ENCODE measurements at regions not wholly inside any gene's neighbourhood (a gene's known extent, or its start where the extent isn't known, plus 50 kb on each side); places are given as distances from the start of the nearest gene placed in this dataset.
"Not testable (repeated sequence)": the region's sequence is repeated elsewhere in the genome, so short reads cannot be mapped to it uniquely, and the experiment has no call there.

DNA sequence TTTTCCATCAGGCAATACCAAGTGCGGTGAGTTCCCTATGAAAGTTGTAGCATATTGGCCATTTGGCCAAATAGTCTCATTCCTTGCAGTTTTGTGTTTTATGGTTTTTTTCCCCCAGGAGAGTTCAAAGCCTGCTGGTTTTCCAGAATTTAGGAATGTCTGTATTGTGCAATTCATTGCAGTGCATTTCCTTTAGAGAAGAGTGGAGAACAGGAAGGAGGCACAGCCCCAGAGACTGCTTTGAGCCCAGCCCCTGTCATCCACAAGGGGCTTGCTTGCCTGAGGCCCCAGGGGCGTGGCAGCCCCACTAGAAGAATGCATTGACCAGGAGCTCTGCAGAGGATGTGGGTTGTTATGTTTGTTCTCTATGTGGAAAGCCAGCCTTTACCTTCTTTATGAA is 375.5 kb downstream of the BCL2L11 start:
- peak; percentile 27 to 75 (median 64) for DNase-seq

DNA sequence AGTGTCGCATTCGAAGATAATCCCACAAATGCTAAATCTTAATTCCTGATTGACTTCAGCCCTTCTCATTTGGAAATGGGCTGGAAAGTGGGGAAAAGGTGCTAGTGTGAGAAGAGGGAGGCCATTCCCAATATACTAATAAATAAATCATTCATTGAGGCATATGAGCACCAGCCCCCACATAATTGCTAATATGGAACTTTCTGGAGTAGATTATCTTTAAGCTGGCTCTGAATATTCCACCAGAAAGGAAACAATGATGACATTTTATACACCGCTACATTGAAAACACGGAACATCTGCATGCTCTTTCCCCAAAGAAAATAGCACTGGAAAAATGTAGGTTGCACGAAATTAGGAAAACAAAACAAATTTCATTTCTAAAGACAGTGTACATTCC is 376.1 kb downstream of the BCL2L11 start:
- DNase-seq: peak in 1 of 3 donors; percentile 53

DNA sequence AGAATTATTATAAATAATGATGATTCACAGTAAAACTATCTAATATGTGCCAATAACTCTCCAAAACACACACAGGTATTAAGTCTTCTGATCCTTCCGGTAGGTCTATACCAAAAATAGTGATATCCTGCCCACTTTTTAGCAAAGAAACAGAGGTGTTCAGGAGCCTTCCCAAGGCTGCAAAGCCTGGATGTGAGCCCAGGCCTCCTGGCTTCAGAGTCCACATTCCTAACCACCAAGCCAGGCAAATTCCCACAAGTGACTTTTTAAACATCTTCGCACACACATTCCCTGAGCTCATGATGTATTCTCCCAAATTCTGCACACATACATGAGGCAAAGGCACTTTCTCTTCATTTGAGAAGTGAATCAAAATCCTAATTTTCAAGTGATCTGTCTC is 376.6 kb downstream of the BCL2L11 start:
- DNase-seq: peak in 2 of 3 donors; percentile 33 to 56

DNA sequence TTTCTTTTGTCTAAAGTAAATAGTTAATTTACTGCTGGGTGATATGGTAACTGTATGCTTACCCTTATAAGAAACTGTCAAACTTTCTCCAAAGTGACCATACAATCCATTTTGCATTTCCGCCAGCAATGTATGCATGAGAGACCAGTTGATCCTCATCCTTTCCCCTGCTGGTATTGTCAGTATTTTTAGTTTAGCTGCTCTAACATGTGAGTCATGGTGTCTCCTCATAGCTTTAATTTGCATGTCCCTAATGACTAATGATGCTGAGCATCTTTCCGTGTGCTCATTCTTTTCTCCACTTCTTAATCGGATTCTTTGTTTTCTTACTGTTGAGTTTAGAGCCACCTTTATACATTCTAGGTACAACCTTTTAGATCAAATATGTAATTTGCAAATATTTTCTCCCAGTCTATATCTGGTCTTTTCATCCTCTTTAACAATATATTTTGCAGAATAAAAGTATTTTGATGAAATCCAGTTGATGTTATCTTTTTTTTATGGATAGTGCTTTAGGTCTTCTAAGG is 379.9 kb downstream of the BCL2L11 start:
- DNase-seq: not testable (repeated sequence)

DNA sequence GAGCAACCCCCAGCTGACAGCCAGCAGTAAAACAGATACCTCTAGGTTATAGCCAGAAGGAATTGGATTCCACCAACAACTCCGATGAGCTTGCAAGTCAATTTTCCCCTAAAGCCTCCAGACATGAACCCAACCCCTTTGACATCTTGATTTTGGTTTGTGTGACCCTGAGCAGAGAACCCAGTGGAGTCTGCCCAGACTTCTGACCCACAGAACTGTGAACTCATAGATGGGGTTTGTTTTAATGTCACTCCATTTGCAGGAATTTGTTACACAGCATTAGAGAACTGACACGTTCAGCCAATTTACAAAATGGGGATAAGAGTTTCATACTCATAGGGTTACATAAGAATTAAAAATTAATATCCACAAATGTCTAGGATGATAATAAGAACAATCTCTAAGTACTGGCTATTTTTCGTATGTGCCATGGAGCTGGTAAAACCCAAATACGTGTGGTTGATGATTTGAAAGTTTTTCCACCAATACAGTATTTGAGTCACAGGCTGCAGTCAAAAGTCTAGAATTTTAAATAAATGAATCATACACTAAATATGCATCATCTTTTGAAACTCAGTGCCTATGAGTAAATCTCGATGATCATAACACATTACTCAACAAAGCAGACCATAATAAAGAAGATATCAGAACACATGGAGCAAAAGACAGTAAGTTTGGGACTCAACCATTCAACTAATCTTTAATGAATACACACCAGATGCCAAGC is 380.0 kb downstream of the ANAPC1 start:
- DNase-seq: not testable (repeated sequence)

DNA sequence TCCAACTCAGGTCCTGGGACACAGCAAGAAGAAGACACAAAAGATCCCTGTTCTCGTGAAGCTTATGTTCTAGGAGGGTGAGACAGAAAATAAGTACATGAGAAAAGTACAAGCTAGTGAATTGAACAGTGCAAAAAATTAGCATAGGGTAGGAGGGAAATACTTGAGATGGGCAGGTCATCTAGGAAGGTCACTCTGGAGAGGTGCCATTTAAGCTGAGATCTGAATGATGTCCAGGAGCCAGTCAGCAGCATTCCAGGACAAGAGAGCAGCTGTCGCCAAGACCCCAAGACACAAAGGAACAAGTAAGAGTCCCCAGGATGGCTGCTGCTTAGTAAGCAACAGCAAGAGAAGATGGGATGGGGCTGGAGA is 379.4 kb downstream of the ANAPC1 start:
- not testable (repeated sequence) for DNase-seq

DNA sequence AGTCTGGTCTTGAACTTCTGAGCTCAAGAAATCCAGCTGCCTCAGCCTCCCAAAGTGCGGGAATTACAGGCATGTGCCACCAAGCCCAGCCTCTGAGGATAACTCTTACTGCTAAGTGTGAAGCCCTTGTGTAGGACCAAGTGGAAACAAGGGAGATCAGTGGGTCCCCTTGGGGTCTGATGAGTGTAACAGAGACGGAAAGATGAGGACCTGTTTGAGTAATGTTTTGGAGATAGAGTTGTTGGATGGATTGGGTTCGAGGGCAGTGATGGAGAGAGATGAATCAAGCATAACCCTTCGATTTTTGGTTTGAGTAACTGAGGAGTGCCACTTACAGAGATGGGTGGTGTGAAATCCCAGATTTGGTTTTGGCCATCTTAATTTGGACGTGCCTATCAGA is 378.7 kb downstream of the ANAPC1 start:
- DNase-seq: not testable (repeated sequence)

DNA sequence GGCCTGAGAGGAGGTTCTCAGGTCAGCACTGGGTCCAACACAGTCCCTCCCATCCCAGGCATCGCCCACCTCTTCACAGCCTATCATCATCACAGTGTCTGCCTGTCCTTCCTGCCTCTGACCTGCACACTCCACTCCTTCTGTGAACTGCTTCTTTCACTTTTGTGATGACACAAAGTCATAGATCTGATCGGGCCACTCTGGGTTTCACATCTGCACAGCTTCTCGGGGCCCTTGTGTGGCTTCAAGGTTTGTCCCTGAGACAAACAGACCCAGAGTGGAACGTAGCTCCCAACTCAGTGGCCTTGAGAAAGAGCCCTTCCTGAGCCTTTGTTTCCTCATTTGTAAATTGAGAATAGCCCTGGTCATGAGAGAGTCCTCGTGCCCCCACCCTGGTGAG is 377.1 kb downstream of the ANAPC1 start:
- DNase-seq: not testable (repeated sequence)

DNA sequence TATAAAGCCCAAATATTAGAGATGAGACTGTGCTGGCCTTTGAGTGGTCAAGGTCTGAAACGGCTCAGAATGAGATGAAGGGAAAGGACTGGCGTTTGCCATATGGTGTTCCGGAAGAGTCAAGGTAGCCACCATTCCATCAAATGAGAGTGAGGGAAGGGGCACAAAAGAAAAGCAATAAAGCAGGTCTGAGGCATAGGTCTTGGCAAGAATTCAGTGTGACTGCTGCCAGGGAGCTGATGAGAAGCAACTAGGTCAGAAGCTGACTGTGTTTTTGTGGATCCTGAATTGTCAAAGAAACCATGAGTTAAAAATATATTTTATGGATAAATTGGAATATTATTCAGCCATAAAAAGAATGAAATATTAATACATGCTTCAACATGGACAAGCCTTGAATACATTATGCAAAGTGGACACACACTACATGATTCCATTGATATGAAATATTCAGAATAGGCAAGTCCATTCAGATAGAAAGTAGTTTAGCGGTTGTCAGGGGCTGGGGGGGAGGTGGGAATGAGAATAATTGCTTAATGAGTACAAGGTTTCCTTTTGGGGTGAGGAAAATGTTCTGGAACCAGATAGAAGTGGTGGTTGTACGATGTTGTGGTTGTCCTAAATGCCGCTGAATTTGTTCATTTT is 374.6 kb downstream of the ANAPC1 start:
- DNase-seq: not testable (repeated sequence)

DNA sequence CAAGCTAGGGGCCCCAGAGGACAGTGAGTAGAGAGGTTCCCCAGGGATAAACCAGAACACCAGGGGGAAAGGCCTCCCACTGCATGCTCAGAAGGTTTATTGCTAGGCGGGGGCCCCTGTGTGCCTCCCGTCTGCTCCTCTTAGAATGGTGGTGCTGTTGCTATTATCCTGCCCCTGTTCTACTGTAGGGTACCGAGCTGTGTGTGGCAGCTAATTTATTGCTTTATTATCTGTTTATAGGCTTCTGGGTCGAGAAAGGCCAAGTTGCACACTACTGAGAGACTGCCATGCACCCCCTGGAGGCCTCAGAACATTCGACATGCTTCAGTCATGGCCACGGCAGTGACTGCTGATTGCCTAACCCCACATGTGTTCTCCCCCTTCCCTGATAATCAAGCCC is 373.6 kb downstream of the ANAPC1 start:
- DNase-seq: not testable (repeated sequence)

DNA sequence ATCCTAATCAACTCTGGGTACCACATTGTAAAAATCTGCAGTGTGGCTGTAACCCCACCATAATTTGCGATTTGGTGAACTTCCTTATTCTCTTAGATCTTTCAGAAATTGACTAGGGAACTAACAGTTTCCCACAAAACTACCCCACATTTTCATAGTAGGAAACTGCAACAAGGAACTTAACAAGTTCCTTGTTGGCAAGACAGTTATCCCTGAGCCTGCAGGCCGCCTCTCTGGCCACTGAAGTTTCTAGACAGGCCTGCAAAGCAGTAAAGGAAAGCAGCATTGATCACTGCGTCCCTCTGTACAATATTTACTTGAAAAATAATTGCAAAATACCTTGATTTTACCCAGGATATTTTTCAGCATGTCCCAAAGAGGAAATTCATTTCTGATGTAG is 372.9 kb downstream of the ANAPC1 start:
- not testable (repeated sequence) for DNase-seq

DNA sequence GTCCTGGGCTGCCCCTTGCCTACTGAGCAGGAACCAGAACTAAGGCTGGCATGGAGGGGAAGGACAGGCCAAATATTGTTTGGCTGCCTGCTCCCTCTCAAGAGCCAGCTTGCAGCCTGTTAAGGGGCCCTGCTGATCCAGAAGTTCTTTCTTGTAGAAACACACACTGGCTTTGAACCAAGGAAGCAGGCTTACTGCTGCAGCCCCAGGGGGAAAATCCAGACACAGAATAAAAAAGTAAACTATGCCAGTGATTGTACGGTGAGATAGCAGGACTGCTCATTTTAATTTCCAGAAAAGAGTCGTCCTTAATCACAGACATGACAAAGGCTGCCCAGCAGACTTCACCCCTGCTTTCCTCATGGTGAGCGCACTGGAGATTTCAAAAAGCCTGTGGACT is 371.6 kb downstream of the ANAPC1 start:
- DNase-seq: not testable (repeated sequence)

DNA sequence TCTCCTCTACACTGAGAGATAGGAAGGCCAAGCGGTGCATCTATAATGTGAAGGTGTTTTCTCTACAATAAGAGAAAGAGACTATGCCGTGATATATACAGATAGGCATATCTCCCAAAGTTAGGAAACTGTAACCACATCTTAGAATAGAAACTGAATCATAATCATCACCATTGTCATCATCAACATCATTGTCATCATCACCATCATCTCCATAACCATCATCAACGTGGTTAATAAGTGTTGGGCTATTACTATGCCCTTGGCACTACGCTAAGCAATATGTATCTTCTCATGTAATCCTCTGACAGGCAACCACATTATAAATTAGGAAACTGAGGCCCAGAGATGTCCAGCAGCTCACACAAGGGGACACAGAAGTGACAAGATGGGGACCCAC is 369.9 kb downstream of the ANAPC1 start:
- not testable (repeated sequence) for DNase-seq

DNA sequence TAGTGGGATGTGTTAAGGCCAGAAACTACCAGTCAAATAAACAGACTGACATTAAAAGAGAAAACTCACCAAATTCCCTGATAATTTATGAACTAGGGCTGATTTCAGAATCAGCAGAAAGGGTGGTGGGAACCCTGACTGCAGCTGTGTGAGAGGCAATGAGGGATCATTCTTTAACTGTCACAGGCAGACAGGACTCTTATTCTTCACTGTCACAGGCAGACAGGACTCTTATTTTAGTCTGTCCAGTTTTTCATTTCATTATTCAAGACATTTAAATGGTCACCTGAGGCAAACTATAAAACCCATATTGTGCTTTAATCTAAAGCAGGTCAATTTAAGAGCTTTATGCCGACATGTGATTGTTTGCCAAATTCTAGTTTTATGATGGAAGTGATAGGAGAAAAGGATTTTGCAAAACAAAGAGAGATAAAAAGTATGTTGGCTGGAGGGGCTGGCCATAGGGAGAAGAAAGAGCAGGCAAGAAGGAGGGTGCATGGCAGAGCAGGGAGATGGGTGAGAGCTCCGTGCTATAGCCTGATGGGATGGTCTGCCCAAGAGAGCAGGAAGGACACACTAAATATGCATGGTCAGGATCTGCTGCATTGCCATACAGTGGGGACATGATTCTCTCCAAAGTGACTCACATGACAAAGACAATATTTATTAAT is 366.8 kb downstream of the ANAPC1 start:
- DNase-seq: not testable (repeated sequence)

DNA sequence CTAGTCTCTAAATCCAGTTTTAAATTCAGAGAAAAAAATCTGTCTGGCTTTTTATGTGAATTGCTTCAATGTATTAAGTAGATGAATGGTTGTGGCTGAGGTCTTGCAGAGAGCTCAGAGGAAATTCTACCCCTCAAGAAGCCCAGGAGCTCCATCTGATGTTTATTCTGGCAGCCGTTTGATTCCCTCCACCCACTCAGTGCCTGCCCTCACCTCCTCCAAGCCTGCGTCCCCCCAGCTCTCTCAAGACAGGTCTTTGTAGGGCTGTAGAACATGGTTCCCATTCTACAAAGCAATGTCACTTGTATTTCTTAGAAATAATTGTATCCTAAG is 366.3 kb downstream of the ANAPC1 start:
- DNase-seq: not testable (repeated sequence)

DNA sequence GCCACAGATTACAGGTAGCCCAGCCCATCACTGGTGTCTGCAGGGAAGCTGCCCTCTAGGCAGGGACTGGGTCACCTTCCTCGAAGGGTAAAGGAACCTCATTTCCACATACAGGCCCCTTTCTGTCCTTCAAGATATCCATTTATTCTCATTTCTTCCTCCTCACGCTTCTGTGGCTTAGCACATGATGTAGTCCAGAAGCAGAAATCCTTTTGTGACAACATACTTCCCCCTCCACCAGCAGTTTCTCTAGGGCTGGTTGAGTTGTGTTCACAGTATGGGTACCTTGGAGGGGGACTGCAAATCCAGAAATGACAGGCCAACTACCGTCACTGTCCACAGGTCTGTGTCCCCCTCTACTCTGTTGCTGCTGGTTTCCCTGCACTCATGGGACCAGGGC is 364.9 kb downstream of the ANAPC1 start:
- DNase-seq: no peak

DNA sequence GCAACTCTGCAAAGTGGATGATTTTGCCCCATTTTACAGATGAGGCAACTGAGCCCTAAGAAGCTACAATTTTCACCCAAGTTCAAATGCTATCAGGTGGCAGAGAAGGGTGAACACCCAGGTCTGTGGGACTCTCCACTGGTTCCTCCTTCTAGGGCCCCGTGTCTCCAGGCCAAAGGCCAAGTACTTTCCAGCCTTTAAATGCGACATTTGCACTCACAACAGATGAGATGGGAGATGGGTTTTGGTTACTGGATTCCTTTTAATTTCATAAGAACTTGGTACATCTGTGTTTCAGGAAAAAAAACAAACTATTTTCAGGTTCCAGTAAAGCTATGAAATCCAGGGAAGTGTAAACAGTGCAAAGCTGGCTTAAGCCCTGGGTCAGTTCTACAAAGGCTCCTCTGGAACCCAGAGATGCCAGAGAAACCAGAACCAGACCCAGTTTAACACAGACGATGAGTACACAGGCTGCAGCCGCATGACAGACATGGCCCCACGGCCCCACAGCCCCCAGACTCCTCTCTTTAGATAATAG is 361.7 kb downstream of the ANAPC1 start:
- no peak for DNase-seq

DNA sequence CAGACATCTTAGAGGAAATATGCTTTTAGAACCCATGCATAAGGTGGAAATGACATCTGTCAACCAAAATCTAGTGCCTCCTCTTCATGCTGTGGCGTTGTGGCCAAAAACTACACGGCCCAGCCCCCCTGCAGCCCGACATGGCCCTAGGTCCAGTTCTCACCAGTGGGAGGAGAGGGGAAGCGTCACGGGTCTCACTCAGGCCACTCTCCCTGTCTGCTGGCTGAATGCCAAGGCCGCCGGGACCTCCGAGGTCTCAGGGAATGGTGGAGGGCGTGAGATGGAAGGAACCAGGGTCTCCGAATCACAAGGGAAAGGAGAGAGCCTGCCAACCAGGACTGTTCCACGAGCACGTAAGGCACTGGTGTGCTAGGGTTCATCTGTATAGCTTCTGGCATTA is 361.0 kb downstream of the ANAPC1 start:
- peak in 1 of 3 donors; percentile 43 for DNase-seq

DNA sequence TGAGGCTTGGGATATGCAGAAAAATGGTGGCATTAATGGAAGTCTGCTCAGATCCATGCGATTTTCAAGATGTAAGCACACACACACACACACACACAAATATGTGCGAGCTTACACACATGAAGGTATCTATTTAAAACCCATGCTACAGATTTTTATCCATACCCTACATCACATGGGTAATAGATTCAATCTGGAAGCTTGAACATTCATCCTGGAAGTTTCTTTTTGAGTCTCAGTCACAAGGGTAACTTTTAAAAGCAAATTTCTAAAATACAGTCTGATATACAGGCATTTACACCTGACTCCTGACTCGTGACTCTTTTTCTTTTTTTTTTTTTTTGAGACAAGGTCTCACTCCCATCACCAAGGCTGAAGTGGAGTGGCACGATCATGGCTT is 359.0 kb downstream of the ANAPC1 start:
- DNase-seq: not testable (repeated sequence)

DNA sequence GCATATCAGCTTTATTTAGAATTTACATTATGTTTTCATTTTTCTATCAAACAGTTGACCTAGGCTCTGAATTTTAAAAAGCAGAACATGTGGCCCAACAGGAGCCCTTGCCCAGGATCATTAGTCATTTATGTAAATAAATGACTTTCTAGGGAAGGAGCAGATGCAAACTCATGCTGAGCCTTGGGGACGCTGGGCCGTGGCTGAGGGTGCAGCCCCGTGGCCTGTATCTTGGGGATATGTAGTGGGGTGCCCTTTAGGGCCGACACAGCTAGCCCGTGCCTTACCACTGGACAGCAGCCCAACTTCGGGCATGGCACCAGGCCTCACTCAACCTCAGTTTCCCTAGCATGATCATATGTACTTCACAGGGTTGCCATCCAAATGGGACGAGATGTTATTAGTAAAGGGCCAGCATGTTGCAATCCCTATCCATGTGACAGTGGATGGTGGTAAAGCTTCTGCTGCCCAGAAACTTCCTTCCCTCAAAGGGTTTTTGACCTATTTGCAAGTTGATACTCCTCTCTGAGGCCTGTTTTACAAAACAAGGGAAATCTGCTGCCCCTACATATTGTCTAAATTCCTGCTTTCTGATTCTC is 357.9 kb downstream of the ANAPC1 start:
- DNase-seq: not testable (repeated sequence)

DNA sequence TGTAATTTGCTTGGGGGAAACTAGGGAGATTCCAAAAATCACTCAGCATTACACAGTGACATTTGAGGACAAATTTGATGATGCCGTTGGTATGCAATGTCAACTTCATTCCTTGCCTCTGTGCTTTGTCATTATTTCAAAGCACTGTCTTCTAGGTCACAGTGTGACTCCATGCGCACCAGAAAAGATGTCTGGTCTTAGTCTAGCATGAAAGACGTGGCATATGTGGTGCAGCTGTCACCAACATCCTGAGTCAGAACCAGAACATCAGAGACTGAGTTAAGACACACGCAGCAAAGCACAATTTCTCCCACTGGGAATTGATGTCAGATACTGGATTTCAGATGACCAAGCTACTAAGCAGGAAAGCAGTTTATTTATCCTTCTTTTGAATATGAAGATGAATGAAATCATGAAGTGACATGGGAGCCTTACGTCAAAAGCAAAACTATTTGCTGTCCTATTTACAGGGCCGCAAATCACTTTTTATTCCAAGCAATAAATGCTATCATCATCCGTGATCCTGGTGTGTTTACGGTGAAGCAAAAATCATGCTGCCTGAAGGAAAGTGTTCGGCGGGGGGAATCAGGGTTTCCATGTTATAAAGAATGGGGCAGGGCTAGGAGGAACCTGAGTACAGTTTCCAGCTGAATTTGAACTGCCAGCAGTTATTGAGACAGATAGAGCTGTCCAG is 356.1 kb downstream of the ANAPC1 start:
- not testable (repeated sequence) for DNase-seq
